ENCODE measurements at regions not wholly inside any gene's neighbourhood (a gene's known extent, or its start where the extent isn't known, plus 50 kb on each side); places are given as distances from the start of the nearest gene placed in this dataset.

- TF ChIP-seq POLR2AphosphoS5 (IDR thresholded peaks at IDR 0.05; ENCODE audit: low read depth, low read length) (no peak), POLR2A (IDR thresholded peaks at IDR 0.05; ENCODE audit: low read depth, low read length) (no peak), TAF1 (IDR thresholded peaks at IDR 0.05; ENCODE audit: borderline replicate concordance, low read depth, low read length) (no peak)
These were observed 70.2 kb downstream of the CDCA7 start for GRCh38 chr2:173424886-173425285.

All from GM12892 (cell line).